IMR-90 (cell line): ENCODE measurements at regions not wholly inside any gene's neighbourhood (a gene's known extent, or its start where the extent isn't known, plus 50 kb on each side); places are given as distances from the start of the nearest gene placed in this dataset.
A peak's percentile ranks its signal among the peaks of the same experiment; 100 is the strongest.

ENCODE experiments used
- ATAC-seq: fragments of 200-7000 bp; cut with Tn5 transposase; 2 replicates; pipeline ENCODE4 v1.9.1; 2020; ENCODE audit warnings: low read depth, mild to moderate bottlenecking, moderate library complexity
- BruUV-seq: library from RNA; stranded (reverse); fragments of 400-500 nt; replicated peaks from 2 replicates; lab custom pipeline; 2021; lab: Mats Ljungman, UMichigan
- CTCF ChIA-PET: fragments of 300-600 bp; formaldehyde crosslinking; extraction: SDS; loops from one replicate; lab custom pipeline; 2021; ENCODE audit warnings: antibody characterized with exemption; lab: Yijun Ruan, JAX
- POLR2A ChIA-PET: fragments of 300-600 bp; sonication (Branson Sonifier 250); formaldehyde crosslinking; loops from one replicate; lab custom pipeline; 2022; ENCODE audit warnings: antibody characterized with exemption; ENCODE audit not compliant: unreplicated experiment; lab: Charles Lee
- DNase-seq: peaks from one replicate; pipeline ENCODE4 v3.0.0; 2013
- H2AFZ ChIP-seq: replicated peaks from 2 replicates; pipeline ENCODE3; 2013; ENCODE audit warnings: low read length, mild to moderate bottlenecking; ENCODE audit not compliant: poor library complexity
- H2AK5ac ChIP-seq: 2 replicates; pipeline ENCODE4 v1.6.1; 2013; ENCODE audit warnings: low read depth, low read length, inconsistent platforms
- H2AK9ac ChIP-seq: replicated peaks from 2 replicates; pipeline ENCODE3; 2013; ENCODE audit warnings: mild to moderate bottlenecking, low read depth, low read length, moderate library complexity; ENCODE audit not compliant: poor library complexity
- H2BK120ac ChIP-seq: 2 replicates; pipeline ENCODE4 v1.6.1; 2013; ENCODE audit warnings: low read depth, low read length, inconsistent platforms
- H2BK15ac ChIP-seq: 3 replicates; pipeline ENCODE4 v1.6.1; 2013; ENCODE audit warnings: low read depth, low read length, inconsistent platforms
- H2BK20ac ChIP-seq: 2 replicates; pipeline ENCODE4 v1.6.1; 2013; ENCODE audit warnings: low read depth, mild to moderate bottlenecking, inconsistent platforms, low read length, moderate library complexity
- H2BK5ac ChIP-seq: 2 replicates; pipeline ENCODE4 v1.6.1; 2013; ENCODE audit warnings: mild to moderate bottlenecking, low read depth, low read length, inconsistent platforms; ENCODE audit not compliant: poor library complexity, severe bottlenecking
- H3K14ac ChIP-seq: replicated peaks from 2 replicates; pipeline ENCODE4 v1.6.1; 2013; ENCODE audit warnings: low read depth, low read length, inconsistent platforms
- H3K18ac ChIP-seq: 2 replicates; pipeline ENCODE4 v1.6.1; 2013; ENCODE audit warnings: low read depth, low read length, control low read depth
- H3K23ac ChIP-seq: 2 replicates; pipeline ENCODE4 v1.6.1; 2013; ENCODE audit warnings: low read depth, low read length, inconsistent platforms
- H3K27ac ChIP-seq: 2 replicates; pipeline ENCODE4 v1.5.1; 2013; ENCODE audit warnings: mild to moderate bottlenecking, control low read depth, low read length; ENCODE audit not compliant: insufficient read depth
- H3K27me3 ChIP-seq: 2 replicates; pipeline ENCODE4 v1.6.1; 2013; ENCODE audit warnings: low read length; ENCODE audit not compliant: control insufficient read depth, insufficient read depth
- H3K36me3 ChIP-seq: 2 replicates; pipeline ENCODE4 v1.6.1; 2013; ENCODE audit warnings: low read length, mixed read lengths; ENCODE audit not compliant: control insufficient read depth, insufficient read depth
- H3K4ac ChIP-seq: 2 replicates; pipeline ENCODE4 v1.6.1; 2013; ENCODE audit warnings: low read depth, low read length, inconsistent platforms
- H3K4me1 ChIP-seq: 2 replicates; pipeline ENCODE4 v1.6.1; 2013; ENCODE audit warnings: low read length, mixed read lengths; ENCODE audit not compliant: control insufficient read depth, insufficient read depth
- H3K4me2 ChIP-seq: 2 replicates; pipeline ENCODE4 v1.6.1; 2013; ENCODE audit warnings: low read depth, mild to moderate bottlenecking, control low read depth, low read length, moderate library complexity
- H3K4me3 ChIP-seq: 2 replicates; pipeline ENCODE4 v1.5.1; 2013; ENCODE audit warnings: low read depth, mild to moderate bottlenecking, control low read depth, low read length, moderate library complexity; ENCODE audit not compliant: insufficient read depth
- H3K56ac ChIP-seq: 2 replicates; pipeline ENCODE4 v1.6.1; 2013; ENCODE audit warnings: low read length, inconsistent platforms; ENCODE audit not compliant: insufficient read depth; ENCODE audit errors: extremely low read depth
- H3K79me1 ChIP-seq, 2 experiments: 2 replicates each; pipeline ENCODE4 v1.6.1; 2013; ENCODE audit warnings: low read length in 2 of 2, inconsistent platforms in 1 of 2, low read depth in 1 of 2
- H3K9ac ChIP-seq: 2 replicates; pipeline ENCODE4 v1.6.1; 2013; ENCODE audit warnings: low read depth, low read length, control low read depth
- H3K9me1 ChIP-seq: 2 replicates; pipeline ENCODE4 v1.6.1; 2013; ENCODE audit warnings: low read length, inconsistent platforms; ENCODE audit not compliant: insufficient read depth
- H3K9me3 ChIP-seq: 2 replicates; pipeline ENCODE4 v1.6.1; 2013; ENCODE audit warnings: low read length; ENCODE audit not compliant: control insufficient read depth, insufficient read depth
- H4K20me1 ChIP-seq: 2 replicates; pipeline ENCODE4 v1.6.1; 2013; ENCODE audit warnings: low read length, inconsistent platforms; ENCODE audit not compliant: insufficient read depth
- H4K5ac ChIP-seq: 2 replicates; pipeline ENCODE4 v1.6.1; 2013; ENCODE audit warnings: mild to moderate bottlenecking, low read depth, low read length, control low read depth
- H4K8ac ChIP-seq, 2 experiments: 2 replicates each; pipeline ENCODE4 v1.6.1; 2013; ENCODE audit warnings: low read depth in 2 of 2, low read length in 2 of 2, control low read depth in 1 of 2, inconsistent platforms in 1 of 2
- H4K91ac ChIP-seq: 2 replicates; pipeline ENCODE4 v1.6.1; 2013; ENCODE audit warnings: low read depth, low read length, inconsistent platforms; ENCODE audit not compliant: insufficient read depth
- BHLHE40 ChIP-seq: fragments of 150-350 bp; IDR thresholded peaks from 2 replicates; pipeline ENCODE4 v1.6.1; 2016; ENCODE audit warnings: mild to moderate bottlenecking, low read depth, low read length
- CEBPB ChIP-seq: IDR thresholded peaks from 2 replicates; pipeline ENCODE4 v1.6.1; 2012; ENCODE audit warnings: low read depth, low read length, improper control_type of control experiment
- CHD1 ChIP-seq: IDR thresholded peaks from 2 replicates; pipeline ENCODE4 v1.6.1; 2012; ENCODE audit warnings: low read depth, low read length, improper control_type of control experiment
- CTCF ChIP-seq: conservative IDR thresholded peaks from 2 replicates; pipeline ENCODE4 v1.5.1; 2012; ENCODE audit warnings: mild to moderate bottlenecking, low read depth, low read length, improper control_type of control experiment
- FOS ChIP-seq: fragments of 150-350 bp; IDR thresholded peaks from 2 replicates; pipeline ENCODE4 v1.6.1; 2016; ENCODE audit warnings: low read depth, low read length
- MAFK ChIP-seq: IDR thresholded peaks from 2 replicates; pipeline ENCODE4 v1.6.1; 2012; ENCODE audit warnings: low read depth, low read length, improper control_type of control experiment
- NFE2L2 ChIP-seq: fragments of 150-350 bp; IDR thresholded peaks from 2 replicates; pipeline ENCODE4 v1.6.1; 2016; ENCODE audit warnings: low read depth, mild to moderate bottlenecking, low read length
- POLR2A ChIP-seq: IDR thresholded peaks from 2 replicates; pipeline ENCODE4 v1.6.1; 2012; ENCODE audit warnings: mild to moderate bottlenecking, low read depth, low read length
- RAD21 ChIP-seq: IDR thresholded peaks from 2 replicates; pipeline ENCODE4 v1.6.1; 2012; ENCODE audit warnings: low read length, improper control_type of control experiment
- RCOR1 ChIP-seq: IDR thresholded peaks from 2 replicates; pipeline ENCODE4 v1.6.1; 2012; ENCODE audit warnings: mild to moderate bottlenecking, low read length, improper control_type of control experiment; ENCODE audit not compliant: insufficient replicate concordance
- SMC3 ChIP-seq: fragments of 150-350 bp; IDR thresholded peaks from 2 replicates; pipeline ENCODE4 v1.6.1; 2016; ENCODE audit warnings: low read depth, mild to moderate bottlenecking, antibody characterized with exemption, low read length, moderate library complexity
- USF2 ChIP-seq: fragments of 150-350 bp; IDR thresholded peaks from 2 replicates; pipeline ENCODE4 v1.6.1; 2017; ENCODE audit warnings: mild to moderate bottlenecking, antibody characterized with exemption, low read length, low read depth
- WGBS, 2 experiments: methylation state at CpG; one replicate each; pipeline versions ENCODE4 v1.1.5 to v1.1.7; 2013; ENCODE audit warnings: missing lambda C conversion rate in 2 of 2; ENCODE audit not compliant: insufficient read length in 1 of 2; ENCODE audit errors: extremely low coverage in 2 of 2; 5-methylcytosine and 5-hydroxymethylcytosine counted together
- dilution Hi-C: fragments of 300-500 bp; cut with HindIII; formaldehyde crosslinking; loops from one replicate; pipeline ENCODE4 v1.14.3; 2018; ENCODE audit warnings: low sequenced_read_pairs; ENCODE audit not compliant: unreplicated experiment
- in situ Hi-C: fragments of 300-500 bp; cut with MboI; formaldehyde crosslinking; loops from 3 replicates; pipeline ENCODE4 v1.14.3; 2019; ENCODE audit warnings: low sequenced_read_pairs, inconsistent platforms, mixed read lengths
- intact Hi-C: fragments of 100-400 bp; cut with micrococcal nuclease; formaldehyde crosslinking; loops from 2 replicates; pipeline ENCODE4 v1.10.0; 2022

DNA sequence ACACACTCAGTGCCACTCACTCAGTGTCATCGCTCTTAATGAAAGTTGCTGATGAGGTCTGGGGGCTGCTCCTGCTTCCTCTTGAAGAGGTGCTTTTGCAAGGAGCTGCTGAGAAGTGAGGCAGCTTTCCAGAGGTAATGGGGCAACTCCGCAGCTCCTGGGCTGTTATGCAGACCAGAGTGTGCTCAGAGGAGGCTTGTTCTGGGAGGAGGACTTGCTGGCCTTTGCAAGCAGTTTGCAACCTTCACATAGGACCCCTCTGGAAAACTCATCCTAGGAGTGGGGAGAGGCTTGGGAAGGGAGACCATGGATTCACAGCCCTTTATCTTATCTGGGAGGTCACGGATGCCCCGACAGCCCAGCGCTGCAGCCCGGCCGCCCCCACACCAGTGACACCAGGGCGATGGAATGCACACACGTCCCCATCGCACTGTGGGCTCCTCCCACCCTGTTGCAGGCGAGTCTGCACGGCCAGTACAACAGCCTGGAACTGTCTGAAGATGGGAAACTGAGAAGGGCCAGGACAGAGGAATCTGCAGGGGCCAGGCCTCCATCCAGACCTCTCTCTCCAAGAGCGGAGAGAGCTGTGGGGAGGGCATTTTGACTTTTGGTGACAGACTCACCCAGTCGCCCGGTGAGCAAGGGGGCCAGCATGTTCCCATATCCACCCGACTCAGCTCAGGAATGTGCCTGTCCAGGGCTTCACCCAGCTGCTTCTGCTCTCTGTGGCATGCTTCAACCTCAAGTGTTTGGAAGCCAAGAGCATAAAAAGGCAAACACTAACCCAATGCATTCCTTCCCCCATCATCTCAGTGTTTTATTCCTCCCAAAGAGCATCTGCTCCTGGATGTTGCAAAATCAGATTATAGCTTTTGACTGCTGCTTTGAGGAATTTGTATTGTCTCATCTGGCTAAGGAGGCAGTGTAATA is 78.6 kb upstream of the ZNF469 start (continued):
- TF ChIP-seq RCOR1: peak; percentile 40
- peak; percentile 29 for TF ChIP-seq RAD21
- peak; percentile 76 for TF ChIP-seq POLR2A
- peak; percentile 31; the same call in 1 of the 2 replicates for TF ChIP-seq MAFK

- intact Hi-C loops (loop anchor here (2.0 to 10.0 kb wide), 4 partner anchors 60 to 350 kb away; partner anchors contain the start of genes BANP and ZNF469), dilution Hi-C loops (no loop called here), in situ Hi-C loops (loop anchor here (10.0 kb wide), 1 partner anchor 60 kb away; no protein-coding TSS in a partner anchor)
- Histone ChIP-seq H3K4me2 (no peak overlapping the region; the same call in 1 of the 2 replicates), H3K4ac (peak overlapping the region; percentile 100), H4K91ac (peak overlapping the region; percentile 100), H2BK15ac (peak overlapping the region; percentile 98; the same call in 2 of the 3 replicates), H3K18ac (peak overlapping the region; percentile 100), H3K4me3 (no peak overlapping the region), H3K9me1 (peaks cover 41% of the 10 kb centered on the region), H2BK20ac (peak overlapping the region; percentile 100), H3K23ac (peak overlapping the region; percentile 99), H2AK9ac (peak overlapping the region; percentile 84), H2AFZ (peak overlapping the region; percentile 73), H3K27me3 (no peaks in the 10 kb centered on the region), H3K36me3 (no peaks in the 10 kb centered on the region), H3K14ac (peak overlapping the region; percentile 99), H2BK5ac (peak overlapping the region; percentile 100), H3K56ac (peak overlapping the region; percentile 96), H3K4me1 (peaks cover 56% of the 10 kb centered on the region), H2AK5ac (peak overlapping the region; percentile 100), H4K5ac (peak overlapping the region; percentile 99), H2BK120ac (peak overlapping the region; percentile 100), H4K20me1 (no peaks in the 10 kb centered on the region), H3K9me3 (no peaks in the 10 kb centered on the region), H3K9ac (peak overlapping the region; percentile 73), H3K27ac (peak overlapping the region; percentile 95), H4K8ac (peak overlapping the region; percentile 93 to 100), H3K79me1 (peaks cover 6 to 51% of the 10 kb centered on the region in 2 experiments)
- ChIA-PET POLR2A (no interaction called here), CTCF (no interaction called here)
- BruUV-seq: no TSS peak
- 88% methylated on average over 14 of the region's 14 CpGs; no CpG with 5 or more reads in 1 of the 2 experiments for WGBS, 2 experiments
- DNase-seq: no peak
- no peak for ATAC-seq
- TF ChIP-seq CEBPB: no peak
- no peak for TF ChIP-seq CHD1
- TF ChIP-seq NFE2L2: no peak
- no peak for TF ChIP-seq BHLHE40
- TF ChIP-seq MAFK: no peak
- TF ChIP-seq RAD21: no peak
- no peak for TF ChIP-seq FOS
- TF ChIP-seq CTCF: no peak
- TF ChIP-seq SMC3: no peak
- TF ChIP-seq POLR2A: no peak
- TF ChIP-seq RCOR1: no peak
- no peak for TF ChIP-seq USF2
Measured at GRCh38 chr16:88305176-88305575, 77.6 kb upstream of the ZNF469 start.
